BLaER1 (cell line): ENCODE measurements at regions not wholly inside any gene's neighbourhood (a gene's known extent, or its start where the extent isn't known, plus 50 kb on each side); places are given as distances from the start of the nearest gene placed in this dataset.
A peak's percentile ranks its signal among the peaks of the same experiment; 100 is the strongest.
"Not testable (repeated sequence)": the region's sequence is repeated elsewhere in the genome, so short reads cannot be mapped to it uniquely, and the experiment has no call there.

ENCODE experiments used
- H3K27ac ChIP-seq: shearing (Covaris generic); formaldehyde crosslinking; 2 replicates; pipeline ENCODE4 v1.8.1; 2022
- H3K27me3 ChIP-seq: shearing (Covaris generic); formaldehyde crosslinking; 2 replicates; pipeline ENCODE4 v1.8.1; 2022
- H3K36me3 ChIP-seq: shearing (Covaris generic); formaldehyde crosslinking; 2 replicates; pipeline ENCODE4 v1.8.1; 2022
- H3K4me1 ChIP-seq: shearing (Covaris generic); formaldehyde crosslinking; 2 replicates; pipeline ENCODE4 v1.8.1; 2022
- H3K4me2 ChIP-seq: shearing (Covaris generic); formaldehyde crosslinking; 2 replicates; pipeline ENCODE4 v1.8.1; 2022
- H3K4me3 ChIP-seq: shearing (Covaris generic); formaldehyde crosslinking; 2 replicates; pipeline ENCODE4 v1.8.1; 2022
- H3K9ac ChIP-seq: shearing (Covaris generic); formaldehyde crosslinking; 2 replicates; pipeline ENCODE4 v1.8.1; 2022
- H3K9me3 ChIP-seq: shearing (Covaris generic); formaldehyde crosslinking; 2 replicates; pipeline ENCODE4 v1.8.1; 2022
- H4K20me1 ChIP-seq: shearing (Covaris generic); formaldehyde crosslinking; 2 replicates; pipeline ENCODE4 v1.8.1; 2022
- Cebpa-rat ChIP-seq: shearing (Covaris generic); IDR thresholded peaks from 2 replicates; pipeline ENCODE4 v1.8.1; 2022

DNA sequence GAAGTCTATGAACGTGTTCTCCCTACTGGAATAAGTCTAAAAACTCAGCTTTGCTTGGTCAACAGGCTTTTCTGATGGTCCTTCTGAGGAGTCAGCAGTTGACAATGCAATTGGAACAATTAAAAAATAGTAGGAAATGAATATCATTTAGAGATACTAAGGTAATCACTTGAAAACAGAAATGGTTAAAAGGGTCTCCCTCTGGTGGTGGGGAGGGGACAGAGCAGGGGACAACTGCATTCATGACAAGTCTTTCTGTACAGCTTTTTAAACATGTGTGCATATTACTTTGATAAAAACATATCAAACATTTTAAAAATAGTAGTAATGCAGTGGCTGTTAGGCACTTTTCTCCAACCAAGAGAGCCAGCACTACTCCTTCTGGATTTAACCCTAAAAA is 119.9 kb upstream of the FHIT start:
- TF ChIP-seq Cebpa-rat: no peak
- H3K9ac ChIP-seq: no peak overlapping the region

GRCh38 chr3:61372723-61373122 is 121.5 kb upstream of the FHIT start:
- no peak overlapping the region for H3K9ac ChIP-seq
- H3K4me2 ChIP-seq: no peak overlapping the region

More for the DNA sequence above, 119.9 kb upstream of the FHIT start:
- no peaks in the 10 kb centered on the region for H3K9me3 ChIP-seq
- no peaks in the 10 kb centered on the region for H3K27me3 ChIP-seq
- H3K4me3 ChIP-seq: no peak overlapping the region
- H3K27ac ChIP-seq: no peak overlapping the region
- no peak overlapping the region for H3K4me2 ChIP-seq
- no peaks in the 10 kb centered on the region for H4K20me1 ChIP-seq
- 0 out of 2 replicates have a peak, but pooled peaks cover 4% of the 10 kb centered on the region for H3K4me1 ChIP-seq
- H3K36me3 ChIP-seq: no peaks in the 10 kb centered on the region

DNA sequence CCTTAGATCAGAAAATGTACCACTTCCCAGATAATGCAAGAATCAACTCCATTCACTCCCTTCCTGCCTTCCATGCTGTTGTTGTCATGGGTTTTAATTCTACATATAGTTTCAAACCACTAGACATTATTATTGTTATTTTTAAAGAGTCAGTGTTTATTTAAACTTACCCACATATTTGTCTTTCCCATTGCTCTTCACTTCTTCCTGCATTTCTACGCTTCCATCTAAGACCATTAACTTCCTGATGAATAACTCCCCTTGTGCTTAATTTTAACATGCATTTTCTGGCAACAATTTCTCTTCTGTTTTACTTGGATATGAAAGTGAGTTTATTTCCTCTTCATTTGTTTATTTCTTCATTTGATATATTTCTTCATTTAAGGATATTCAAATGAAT is 127.1 kb upstream of the FHIT start:
- Histone ChIP-seq H4K20me1 (no peaks in the 10 kb centered on the region), H3K4me1 (no peaks in the 10 kb centered on the region), H3K4me3 (no peak overlapping the region), H3K27ac (no peak overlapping the region), H3K9me3 (no peaks in the 10 kb centered on the region), H3K4me2 (no peak overlapping the region), H3K9ac (no peak overlapping the region), H3K36me3 (no peaks in the 10 kb centered on the region), H3K27me3 (no peaks in the 10 kb centered on the region)
- TF ChIP-seq Cebpa-rat: no peak

More at GRCh38 chr3:61372723-61373122, 121.5 kb upstream of the FHIT start:
- H3K4me1 ChIP-seq: 0 out of 2 replicates have a peak, but pooled peaks cover 4% of the 10 kb centered on the region
- H3K9me3 ChIP-seq: no peaks in the 10 kb centered on the region
- H4K20me1 ChIP-seq: no peaks in the 10 kb centered on the region
- no peak overlapping the region for H3K4me3 ChIP-seq
- H3K27me3 ChIP-seq: no peaks in the 10 kb centered on the region
- no peak overlapping the region for H3K27ac ChIP-seq
- TF ChIP-seq Cebpa-rat: no peak
- H3K36me3 ChIP-seq: no peaks in the 10 kb centered on the region

DNA sequence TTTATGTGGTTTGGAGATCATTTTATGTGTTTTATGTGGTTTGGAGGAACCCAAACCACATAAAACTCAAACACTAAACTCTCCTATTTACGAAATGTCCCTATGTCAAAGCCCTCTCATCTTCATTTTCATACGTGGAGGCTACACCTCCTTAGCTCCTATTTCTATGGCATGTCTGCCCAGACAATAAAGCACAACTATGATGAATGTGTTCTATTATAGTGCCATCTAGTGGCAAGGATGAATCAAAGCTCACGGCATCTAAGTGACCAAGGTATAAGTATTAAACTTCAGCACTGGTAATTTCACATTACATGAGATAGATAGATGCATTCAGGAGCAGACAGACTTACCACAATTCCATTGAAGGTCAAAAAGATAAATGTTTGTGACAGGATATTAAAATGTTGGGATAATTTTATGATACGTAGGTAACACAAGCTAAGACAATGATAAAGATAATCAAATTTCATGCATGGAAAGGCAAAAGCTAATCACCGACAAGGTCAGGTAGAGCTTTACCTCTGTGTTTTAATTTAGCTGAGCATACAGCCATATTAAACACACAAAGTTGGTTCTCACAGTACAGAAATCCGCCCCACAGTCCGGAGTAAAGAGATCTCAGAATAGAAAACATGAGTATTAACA is 130.6 kb upstream of the FHIT start:
- H3K27ac ChIP-seq: no peak overlapping the region
- no peak overlapping the region for H3K4me3 ChIP-seq
- H3K9ac ChIP-seq: no peak overlapping the region
- no peaks in the 10 kb centered on the region for H4K20me1 ChIP-seq
- H3K27me3 ChIP-seq: no peaks in the 10 kb centered on the region
- no peak for TF ChIP-seq Cebpa-rat
- no peaks in the 10 kb centered on the region for H3K9me3 ChIP-seq
- no peak overlapping the region for H3K4me2 ChIP-seq
- no peaks in the 10 kb centered on the region for H3K36me3 ChIP-seq
- no peaks in the 10 kb centered on the region for H3K4me1 ChIP-seq

- no peak overlapping the region for H3K4me3 ChIP-seq
- no peak overlapping the region for H3K27ac ChIP-seq
- H3K9me3 ChIP-seq: peaks cover 12% of the 10 kb centered on the region
- H3K4me2 ChIP-seq: no peak overlapping the region
- no peaks in the 10 kb centered on the region for H3K36me3 ChIP-seq
- H3K4me1 ChIP-seq: no peaks in the 10 kb centered on the region
- no peak overlapping the region for H3K9ac ChIP-seq
- no peak for TF ChIP-seq Cebpa-rat
- no peaks in the 10 kb centered on the region for H3K27me3 ChIP-seq
- no peaks in the 10 kb centered on the region for H4K20me1 ChIP-seq
These were observed 136.6 kb upstream of the FHIT start for GRCh38 chr3:61387817-61388216.

DNA sequence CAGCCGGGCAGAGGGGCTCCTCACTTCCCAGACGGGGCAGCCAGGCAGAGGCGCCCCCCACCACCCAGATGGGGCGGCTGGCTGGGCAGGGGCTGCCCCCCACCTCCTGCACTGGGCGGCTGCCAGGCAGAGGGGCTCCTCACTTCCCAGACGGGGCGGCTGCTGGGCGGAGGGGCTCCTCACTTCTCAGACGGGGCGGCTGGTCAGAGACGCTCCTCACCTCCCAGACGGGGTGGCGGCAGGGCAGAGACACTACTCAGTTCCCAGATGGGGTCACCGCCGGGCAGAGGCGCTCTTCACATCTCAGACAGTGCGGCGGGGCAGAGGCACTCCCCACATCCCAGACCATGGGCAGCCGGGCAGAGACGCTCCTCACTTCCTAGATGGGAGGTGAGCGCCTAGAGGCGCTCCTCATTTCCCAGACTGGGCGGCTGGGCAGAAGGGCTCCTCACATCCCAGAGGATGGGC is 142.3 kb upstream of the FHIT start:
- H3K4me2 ChIP-seq, H4K20me1 ChIP-seq, H3K36me3 ChIP-seq, H3K4me1 ChIP-seq, H3K27me3 ChIP-seq, H3K27ac ChIP-seq, H3K4me3 ChIP-seq, H3K9ac ChIP-seq: not testable (repeated sequence)
- peaks cover 36% of the 10 kb centered on the region for H3K9me3 ChIP-seq

GRCh38 chr3:61401359-61401758 is 150.1 kb upstream of the FHIT start:
- Histone ChIP-seq H3K4me2 (no peak overlapping the region), H3K9ac (no peak overlapping the region), H3K9me3 (no peaks in the 10 kb centered on the region), H3K36me3 (no peaks in the 10 kb centered on the region), H3K4me1 (no peaks in the 10 kb centered on the region), H3K27ac (no peak overlapping the region), H4K20me1 (no peaks in the 10 kb centered on the region), H3K4me3 (no peak overlapping the region), H3K27me3 (no peaks in the 10 kb centered on the region)
- no peak for TF ChIP-seq Cebpa-rat

- no peaks in the 10 kb centered on the region for H3K4me1 ChIP-seq
- H3K4me3 ChIP-seq: no peak overlapping the region
- no peak overlapping the region for H3K27ac ChIP-seq
- H4K20me1 ChIP-seq: no peaks in the 10 kb centered on the region
- no peaks in the 10 kb centered on the region for H3K36me3 ChIP-seq
- H3K4me2 ChIP-seq: no peak overlapping the region
- TF ChIP-seq Cebpa-rat: peak; percentile 61; the same call in 1 of the 2 replicates
- H3K9ac ChIP-seq: no peak overlapping the region
- no peaks in the 10 kb centered on the region for H3K9me3 ChIP-seq
- H3K27me3 ChIP-seq: no peaks in the 10 kb centered on the region
These were observed 154.0 kb upstream of the PTPRG start for GRCh38 chr3:61407397-61407796.

DNA sequence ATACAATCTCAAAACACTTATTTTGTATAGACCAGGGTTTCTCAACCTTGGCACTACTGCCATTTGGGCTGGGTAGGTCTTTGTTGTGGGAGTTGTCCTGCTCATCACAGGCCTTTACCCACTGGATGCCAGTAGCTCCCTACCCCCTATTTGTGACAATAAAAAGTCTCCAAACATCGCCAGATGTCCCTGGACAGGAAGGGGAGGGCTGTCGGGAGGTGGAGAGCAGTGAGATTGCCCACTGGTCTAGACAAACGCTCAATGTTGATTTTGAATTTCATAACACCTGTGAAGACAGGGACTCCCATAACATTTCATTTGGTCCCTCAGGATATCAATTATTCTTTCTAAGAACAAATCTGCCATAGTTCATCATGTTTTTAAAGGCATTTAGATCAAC is 151.7 kb upstream of the PTPRG start:
- Histone ChIP-seq H3K27ac (no peak overlapping the region), H4K20me1 (no peaks in the 10 kb centered on the region), H3K4me1 (no peaks in the 10 kb centered on the region), H3K4me2 (no peak overlapping the region), H3K36me3 (no peaks in the 10 kb centered on the region), H3K27me3 (no peaks in the 10 kb centered on the region), H3K9me3 (no peaks in the 10 kb centered on the region), H3K9ac (no peak overlapping the region), H3K4me3 (no peak overlapping the region)
- no peak for TF ChIP-seq Cebpa-rat

DNA sequence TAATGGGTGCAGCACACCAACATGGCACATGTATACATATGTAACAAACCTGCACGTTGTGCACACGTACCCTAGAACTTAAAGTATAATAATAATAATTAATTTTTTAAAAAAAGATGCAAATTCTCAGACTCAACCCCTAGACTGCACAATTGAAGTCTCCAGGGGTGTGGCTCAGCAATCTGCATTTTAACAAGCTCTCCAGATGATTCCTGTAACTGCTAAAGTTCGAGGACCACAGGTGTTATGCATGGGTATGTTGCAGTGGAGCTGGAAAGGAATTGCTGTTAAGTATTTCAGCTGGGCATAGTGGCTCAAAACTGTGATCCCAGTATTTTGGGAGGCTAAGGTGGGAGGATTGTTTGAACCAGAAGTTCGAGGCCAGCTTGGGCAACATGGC is 151.0 kb upstream of the PTPRG start:
- H4K20me1 ChIP-seq, H3K4me1 ChIP-seq, H3K9ac ChIP-seq, H3K27ac ChIP-seq, H3K4me2 ChIP-seq, H3K27me3 ChIP-seq, H3K9me3 ChIP-seq, H3K4me3 ChIP-seq, H3K36me3 ChIP-seq: not testable (repeated sequence)
